Head of caudate nucleus (tissue), 42 donors: ENCODE measurements at regions not wholly inside any gene's neighbourhood (a gene's known extent, or its start where the extent isn't known, plus 50 kb on each side); places are given as distances from the start of the nearest gene placed in this dataset.

Experiments used
- DNase-seq, 42 donors: peaks; one replicate each; pipeline versions ENCODE4 v3.0.0 to v3.0.0-alpha.2; 2020 to 2021; ENCODE audit warnings: mixed read lengths in 7 of 42
- intact Hi-C: fragments of 100-400 bp; cut with DNase I; formaldehyde crosslinking; loops from one replicate; pipeline ENCODE4 v1.15.0; 2022

DNA sequence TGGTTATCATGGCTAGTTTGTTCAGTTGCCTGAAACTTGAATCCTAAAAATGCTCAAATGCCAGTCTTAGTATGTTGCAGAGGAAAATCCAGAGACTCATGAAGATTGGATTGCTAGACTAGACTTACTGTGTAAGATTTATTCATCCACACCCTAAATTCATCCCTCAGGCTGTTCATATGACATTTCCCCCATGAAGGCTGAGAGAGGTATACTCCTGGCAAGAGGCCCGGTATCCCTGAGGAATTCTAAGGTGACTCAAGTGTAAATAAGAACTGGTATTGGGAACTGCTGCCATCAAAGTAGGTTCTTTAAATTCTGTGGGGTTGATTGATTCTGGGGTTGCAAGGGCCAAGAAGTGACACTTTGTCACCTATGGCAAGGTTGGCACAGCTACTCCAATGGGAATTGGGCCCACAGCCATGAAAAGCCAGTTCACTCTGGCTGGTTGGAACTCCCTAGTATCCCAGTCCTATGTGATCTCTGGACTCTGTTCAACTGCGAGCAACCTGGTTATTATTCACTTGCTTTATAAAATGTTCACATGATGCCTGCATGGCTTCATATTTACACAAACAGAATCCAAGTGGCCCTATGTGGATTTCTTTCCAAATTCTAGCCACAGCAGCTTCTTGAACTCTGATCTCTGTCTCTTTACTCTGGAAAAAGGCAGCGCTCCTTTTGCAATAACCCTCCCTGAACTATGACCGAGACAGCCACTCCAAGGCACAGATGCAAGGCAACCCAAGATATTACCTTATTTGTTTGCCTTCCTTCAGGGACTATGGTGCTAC is 429.1 kb downstream of the CBLN2 start:
- DNase-seq, result no peak
- intact Hi-C loops, result loop anchor here (10.0 kb wide), 1 partner anchor 60 kb away; no protein-coding TSS in a partner anchor

DNA sequence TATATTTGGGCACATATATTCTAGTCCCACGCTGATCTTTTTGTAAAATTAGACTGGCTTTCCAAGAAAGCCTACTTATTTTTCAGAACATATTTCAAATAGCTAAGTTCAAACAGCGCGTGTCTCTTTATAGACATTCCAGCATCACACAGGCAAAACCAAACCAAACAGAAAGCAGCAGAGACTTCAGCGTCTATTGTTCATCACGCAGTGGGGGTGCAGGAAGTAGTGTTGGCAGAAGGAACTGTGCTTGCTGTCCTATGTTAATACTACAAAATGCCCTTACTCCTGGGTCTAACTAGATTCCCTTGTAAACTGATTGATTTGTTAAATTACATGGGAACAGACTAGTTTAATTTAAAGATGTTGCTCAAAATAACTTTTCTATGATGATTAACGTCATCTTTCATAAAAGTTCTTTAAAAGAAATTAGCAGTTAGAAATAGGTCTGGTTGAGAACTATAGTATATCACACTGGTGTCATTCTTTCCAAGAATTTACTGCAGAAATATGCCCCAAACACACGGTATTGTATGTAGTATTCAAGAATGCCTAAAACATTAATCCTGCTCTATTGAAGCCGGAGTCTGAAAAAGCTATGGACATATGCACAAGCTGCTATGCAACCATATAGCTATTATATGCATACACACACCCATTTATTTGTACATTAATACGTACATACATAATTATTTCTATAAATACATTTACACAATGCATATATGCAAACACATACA is 436.3 kb downstream of the CBLN2 start:
- intact Hi-C loops, result no loop called here
- peak in 9 of 42 donors; percentile 3 to 52 (median 22) for DNase-seq

DNA sequence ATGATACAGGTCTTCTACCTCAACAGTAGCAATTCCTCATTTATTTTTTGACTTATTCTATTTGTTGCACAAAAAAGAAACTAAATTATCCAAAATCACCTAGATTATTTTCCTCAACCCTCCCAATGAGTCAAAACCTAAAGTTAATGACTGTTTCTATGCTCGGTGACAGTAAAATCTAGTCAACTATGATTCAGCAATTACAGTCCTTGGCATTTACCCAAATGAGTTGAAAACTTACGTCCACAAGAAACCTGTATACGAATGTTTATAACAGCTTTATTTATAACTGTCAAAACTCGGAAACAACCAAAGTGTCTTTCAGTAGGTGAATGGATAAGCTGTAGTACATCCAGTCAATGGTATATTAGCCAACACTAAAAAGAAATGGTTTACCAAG is 439.3 kb downstream of the CBLN2 start:
- intact Hi-C loops, result no loop called here
- DNase-seq, result no peak

DNA sequence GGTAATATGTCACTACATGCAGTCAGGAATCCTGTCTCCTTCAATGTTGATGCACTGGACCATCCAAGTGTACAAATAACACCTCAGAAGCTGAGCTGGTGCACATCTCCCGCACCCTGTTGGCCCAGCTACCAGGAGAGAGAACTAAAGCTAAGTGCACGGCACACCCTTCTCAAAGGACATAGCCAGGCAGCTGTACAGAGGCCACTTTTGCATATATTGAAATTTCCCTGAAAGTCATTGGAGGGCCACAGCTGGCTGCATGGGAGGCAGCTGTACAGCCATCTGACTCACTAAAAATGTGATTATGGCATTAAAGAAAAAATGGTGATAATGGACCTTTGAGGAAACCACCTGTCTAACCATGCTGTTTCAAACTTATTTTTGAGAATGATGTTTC is 441.7 kb downstream of the CBLN2 start:
- intact Hi-C loops, result no loop called here
- DNase-seq, result no peak

DNA sequence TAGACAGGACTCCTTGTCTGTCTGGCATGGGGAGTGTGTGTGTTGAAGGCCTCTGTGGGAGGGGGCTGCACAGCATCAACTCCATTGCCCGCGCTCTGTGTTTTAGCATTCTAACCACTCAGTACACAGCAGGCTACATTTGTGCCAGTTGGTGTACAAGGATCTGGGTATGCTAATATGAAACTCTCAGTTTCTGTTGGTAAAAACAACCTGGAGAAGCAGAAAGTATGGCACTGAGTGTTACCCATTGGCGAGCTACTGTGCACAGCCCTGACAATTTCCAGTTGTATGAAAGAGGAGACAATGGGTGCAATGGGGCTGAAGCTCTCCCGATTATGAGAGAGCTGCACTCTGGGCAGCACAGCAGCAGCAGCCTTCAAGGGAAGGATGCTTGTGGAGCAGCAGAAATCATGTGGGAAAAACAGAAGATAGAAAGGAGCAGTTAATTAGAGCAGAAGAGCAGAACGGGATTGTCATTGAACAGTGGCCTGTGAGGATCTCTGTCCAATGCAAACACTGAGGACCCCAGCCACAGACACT is 443.6 kb downstream of the CBLN2 start:
- intact Hi-C loops, result no loop called here

DNA sequence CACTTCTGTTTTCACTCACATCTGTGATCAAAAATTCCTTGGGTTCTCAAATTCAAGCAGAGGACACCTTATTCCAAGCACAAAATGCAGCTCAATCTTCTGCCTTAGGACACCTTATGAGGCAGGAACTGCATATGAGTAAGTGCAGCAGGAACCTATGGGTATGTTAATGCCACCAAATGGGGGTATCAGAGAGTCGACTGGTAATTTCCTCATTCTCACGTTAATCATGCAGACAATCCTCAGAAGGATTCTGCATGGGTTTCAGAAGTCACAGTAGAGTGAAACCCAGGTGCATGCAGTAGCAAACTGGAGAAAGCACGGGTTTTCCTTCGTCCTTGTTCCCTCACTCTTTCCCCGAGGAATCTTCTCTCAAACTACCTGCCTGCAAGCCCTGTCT is 452.8 kb downstream of the CBLN2 start:
- intact Hi-C loops, result no loop called here
- DNase-seq, result no peak

More for the DNA sequence above, 443.6 kb downstream of the CBLN2 start:
- DNase-seq, result no peak

DNA sequence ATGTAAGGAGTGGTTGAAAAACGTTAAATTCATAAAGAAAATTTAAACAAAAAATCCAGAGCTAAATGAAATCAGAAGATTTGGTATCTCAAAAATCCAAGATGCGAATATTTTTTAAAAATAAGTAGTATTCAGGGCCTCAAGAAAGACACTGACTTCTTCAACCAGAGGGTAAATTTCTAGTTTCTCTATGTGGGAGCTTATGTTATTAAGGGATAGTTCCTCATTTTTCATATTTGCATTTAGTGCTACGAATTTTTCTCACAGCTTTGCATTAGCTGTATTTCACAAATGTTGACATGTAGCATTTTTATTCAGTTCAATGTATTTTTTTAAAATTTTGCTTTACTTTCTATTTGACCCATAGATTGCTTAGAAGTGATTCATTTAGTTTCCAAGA is 454.7 kb downstream of the CBLN2 start:
- no peak for DNase-seq
- intact Hi-C loops, result no loop called here

DNA sequence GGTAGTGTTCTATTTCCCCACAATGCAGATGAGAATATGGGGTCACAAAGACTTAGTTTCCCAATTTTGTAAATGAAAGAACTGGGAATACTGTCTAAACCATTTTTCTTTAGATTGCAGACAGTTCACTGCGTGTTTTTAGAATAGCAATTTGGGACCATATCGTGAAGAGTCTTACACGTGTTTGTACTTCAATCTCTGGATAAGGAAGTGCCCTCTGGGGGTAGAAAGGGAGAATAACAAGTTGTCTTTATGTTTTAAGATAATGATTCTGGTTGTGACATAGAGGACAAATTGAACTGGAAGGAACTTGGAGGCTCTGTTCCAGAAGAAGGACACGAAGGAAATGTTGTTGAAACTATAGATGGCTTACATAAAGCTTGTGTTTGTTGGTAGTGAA is 457.7 kb downstream of the CBLN2 start:
- peak in 1 of 42 donors; percentile 6 for DNase-seq
- intact Hi-C loops, result no loop called here

DNA sequence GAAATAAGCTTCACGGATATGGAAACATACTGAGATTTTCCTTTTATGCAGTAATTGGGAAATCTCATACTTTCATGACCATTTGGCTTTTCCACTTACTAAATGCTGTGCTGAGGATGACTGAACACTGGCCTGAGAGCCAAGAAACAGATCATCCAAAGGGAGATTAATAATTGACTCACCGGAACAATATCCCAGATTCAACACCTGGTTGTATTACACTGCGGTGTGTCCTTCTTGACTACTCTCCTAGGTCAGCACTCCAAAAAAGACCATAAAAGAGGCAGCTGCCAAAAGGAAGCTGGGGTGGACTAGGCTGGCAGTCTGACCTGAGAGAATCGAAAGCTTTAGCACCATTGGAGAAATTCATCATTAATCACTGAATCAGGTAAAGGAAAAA is 469.1 kb downstream of the CBLN2 start:
- DNase-seq, result no peak
- intact Hi-C loops, result no loop called here

DNA sequence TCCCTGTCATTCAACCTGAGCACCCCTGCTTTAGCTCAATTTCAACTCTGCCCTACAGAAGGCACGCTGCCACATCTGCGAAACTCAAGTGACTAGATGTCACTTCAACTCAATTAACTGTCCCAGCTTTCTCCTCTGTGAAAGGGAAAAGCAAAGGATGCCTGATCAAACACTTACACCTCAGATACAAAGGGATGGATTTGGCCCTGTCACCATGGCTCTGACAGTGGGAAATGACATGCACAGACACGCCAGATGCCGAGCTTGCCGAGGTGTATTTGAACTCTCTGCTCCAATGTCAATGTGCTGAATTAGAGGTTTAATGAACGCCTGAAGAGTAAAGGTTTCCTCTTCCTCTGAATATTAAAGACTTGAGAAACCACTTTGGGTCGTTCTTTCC is 481.1 kb downstream of the CBLN2 start:
- DNase-seq, result no peak
- intact Hi-C loops, result no loop called here

DNA sequence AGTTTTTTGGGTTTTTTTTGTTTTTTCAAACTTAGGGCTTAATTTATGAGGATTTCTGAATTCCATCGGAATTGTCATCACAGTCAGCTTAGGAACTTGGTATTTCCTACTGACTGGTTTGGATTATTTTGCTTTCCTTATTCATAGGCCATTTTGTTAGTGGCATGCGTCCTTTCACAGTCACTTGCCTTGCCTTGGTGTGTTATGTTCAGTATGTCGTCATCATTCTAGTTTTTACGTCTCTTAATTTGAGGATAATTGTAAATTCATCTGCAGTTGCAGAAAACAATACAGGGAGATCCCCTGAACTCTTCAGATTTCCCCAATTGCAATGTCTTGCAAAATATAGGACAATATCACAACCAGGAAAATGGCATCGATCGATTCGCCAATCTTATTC is 485.3 kb downstream of the CBLN2 start:
- DNase-seq, result no peak
- intact Hi-C loops, result loop anchor here (10.0 kb wide), 1 partner anchor 56 kb away; no protein-coding TSS in a partner anchor

DNA sequence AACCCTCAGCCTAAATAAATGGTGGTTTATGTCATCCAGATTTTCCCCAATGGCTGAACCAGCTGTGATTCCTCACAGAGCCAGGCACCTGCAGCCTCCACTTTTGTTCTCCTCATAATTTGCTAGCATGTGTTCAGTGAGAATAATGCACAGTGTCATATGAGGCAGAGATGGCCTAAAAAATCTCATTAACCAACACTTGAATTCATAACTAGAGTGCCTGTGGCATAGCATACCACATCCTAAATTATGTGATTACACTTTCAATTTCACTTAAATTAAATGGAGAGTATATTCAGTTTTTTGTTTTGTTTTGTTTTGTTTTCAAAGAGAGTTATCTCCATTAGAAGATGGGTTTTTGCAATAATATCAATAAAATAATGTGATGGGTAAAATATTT is 488.0 kb downstream of the CBLN2 start:
- no peak for DNase-seq
- intact Hi-C loops, result loop anchor here (10.0 kb wide), 1 partner anchor 59 kb away; no protein-coding TSS in a partner anchor

DNA sequence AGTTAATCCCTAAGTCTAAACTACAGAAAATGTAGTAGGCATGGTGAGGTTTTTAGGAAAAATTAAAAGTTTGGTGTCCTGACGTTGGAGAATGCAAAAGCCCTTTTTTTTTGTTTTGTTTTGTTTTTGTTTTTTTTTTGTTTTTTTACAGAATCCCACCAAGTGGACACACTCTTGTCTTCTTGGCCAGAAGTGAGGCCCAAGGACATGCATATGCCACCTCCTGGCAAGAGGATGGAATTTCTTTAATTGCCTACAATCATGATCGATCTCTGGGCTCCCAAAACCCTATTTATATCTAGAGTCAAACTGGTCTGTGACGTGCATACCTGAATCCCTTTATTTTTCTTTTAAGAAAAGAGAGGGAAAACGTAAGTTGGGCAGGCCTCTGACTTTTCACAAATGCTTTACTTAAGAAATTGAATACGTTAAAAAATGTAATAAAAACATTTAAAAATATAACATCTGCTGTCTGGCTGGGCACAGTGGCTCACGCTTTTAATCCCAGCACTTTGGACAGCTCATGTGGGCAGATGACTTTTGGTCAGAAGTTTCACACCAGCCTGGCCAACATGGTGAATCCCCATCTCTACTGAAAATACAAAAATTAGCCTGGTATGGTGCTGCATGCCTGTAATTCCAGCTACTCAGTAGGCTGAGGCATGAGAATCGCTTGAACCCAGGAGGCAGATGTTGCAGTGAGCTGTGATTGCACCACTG is 502.7 kb downstream of the CBLN2 start:
- DNase-seq, result no peak
- intact Hi-C loops, result no loop called here

DNA sequence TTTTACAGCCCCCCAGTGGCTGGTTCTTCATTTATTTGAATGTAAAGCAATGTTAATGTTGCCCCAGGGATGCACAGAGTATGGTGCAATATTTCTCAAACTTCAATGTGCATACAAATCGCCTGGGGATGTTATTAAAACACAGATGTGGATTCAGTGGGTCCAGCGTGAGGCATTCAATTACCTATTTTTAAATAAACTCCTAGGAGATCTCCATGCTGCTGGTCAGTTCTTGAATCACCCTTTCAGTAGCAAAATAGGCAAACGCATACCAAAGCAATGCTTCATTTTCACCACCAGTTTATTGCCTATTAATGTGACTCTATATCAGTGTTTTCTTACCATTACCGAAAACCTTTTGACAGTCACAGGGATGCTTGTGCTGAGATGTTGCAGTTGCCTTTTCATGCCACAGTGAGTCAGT is 530.7 kb downstream of the CBLN2 start:
- intact Hi-C loops, result no loop called here
- no peak for DNase-seq

DNA sequence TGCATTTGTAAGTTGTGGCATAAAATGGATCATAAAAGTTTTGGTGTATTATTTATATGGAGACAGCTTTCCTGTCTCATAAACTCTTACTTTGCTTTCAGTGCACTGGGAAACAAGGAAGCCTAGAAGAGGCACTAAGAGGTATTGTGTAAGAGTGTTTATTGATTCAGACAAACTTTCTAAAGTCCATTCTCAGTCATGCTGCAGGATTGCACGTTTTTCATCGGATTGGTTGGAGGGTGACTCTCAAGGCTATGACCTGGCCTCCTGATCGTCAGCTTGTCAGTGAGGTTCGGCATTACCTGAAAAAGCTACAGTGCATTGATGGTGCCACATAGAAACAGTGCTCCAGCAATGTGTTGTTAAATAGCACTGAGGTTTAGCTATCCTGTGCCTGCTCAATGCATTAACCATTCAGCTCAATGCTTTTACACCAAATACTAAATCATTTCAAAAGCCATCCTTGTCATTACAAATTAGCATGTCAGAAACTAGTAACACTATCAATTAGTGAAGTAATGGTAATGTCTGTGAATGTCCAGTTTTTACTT is 545.5 kb downstream of the CBLN2 start:
- intact Hi-C loops, result no loop called here
- DNase-seq, result no peak

DNA sequence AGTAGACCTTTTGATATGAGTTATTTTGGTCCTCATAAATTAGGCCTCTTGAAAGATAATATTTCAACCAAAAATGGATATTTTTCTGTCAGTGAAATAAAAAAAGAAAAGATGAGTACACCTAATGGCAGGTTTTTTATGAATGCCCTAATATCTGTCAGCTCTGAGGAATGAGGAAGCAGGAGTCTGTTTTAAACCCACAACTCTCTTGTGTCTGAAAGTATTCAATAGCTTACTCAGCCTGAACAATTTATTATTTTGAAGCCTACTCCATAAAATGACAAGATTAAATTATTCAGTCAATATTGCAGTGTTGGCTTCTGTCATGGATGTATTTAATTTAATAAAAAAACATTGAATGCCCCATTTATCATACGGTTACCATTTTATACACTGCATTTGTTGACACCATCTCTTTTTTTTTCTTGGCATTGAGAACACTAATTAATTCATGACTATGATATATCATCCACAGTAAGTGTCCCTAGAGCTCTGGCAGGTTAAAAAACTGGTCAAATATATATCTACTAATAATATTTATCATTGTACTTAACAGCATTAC is 548.2 kb downstream of the CBLN2 start:
- DNase-seq, result no peak
- intact Hi-C loops, result no loop called here

DNA sequence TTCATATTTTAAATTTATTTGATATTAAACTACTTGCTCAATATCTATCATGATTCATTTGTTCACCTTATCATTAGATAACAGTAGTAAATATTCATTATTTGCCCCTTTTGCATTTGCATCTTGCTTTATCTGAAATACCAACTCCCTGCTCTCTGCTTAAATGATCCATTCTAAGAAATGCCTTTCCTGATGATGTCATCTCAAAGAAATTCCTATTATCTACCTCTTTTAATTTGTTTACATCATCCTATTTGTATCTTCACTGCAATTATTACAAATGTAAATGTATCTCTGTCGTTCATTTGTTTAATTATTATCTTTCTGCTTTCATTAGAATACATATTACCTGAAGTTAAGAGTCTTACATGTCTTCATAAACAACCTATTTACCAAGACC is 549.9 kb downstream of the CBLN2 start:
- intact Hi-C loops, result no loop called here
- DNase-seq, result no peak

DNA sequence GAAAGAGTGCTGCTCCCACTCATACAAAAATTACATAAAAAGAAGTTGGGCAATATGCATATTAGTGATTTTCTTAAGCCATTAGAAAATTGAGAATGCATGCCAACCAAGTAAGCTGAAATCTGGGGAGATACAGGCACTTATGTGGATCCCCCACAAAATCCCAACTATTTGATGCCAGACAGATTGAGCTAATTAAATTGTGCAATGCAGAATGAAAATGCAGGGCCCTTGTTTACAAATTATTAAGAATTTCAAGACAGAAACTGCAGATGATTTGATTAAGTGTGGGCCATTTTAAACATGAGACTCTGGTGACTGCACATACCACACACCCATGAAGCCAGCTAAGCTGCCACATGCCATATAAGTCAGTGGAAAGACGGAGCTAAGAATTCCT is 554.5 kb downstream of the CBLN2 start:
- no peak for DNase-seq
- intact Hi-C loops, result no loop called here
